ENCODE measurements at regions not wholly inside any gene's neighbourhood (a gene's known extent, or its start where the extent isn't known, plus 50 kb on each side); places are given as distances from the start of the nearest gene placed in this dataset.

GRCh38 chr7:98745722-98746318, 124.0 kb downstream of the TMEM130 start:
- no peak for ATAC-seq (ENCODE audit: low read depth)
- no peaks in the 10 kb centered on the region for H3K4me1 ChIP-seq (ENCODE audit: control insufficient read depth in 2 of 2, insufficient read depth in 2 of 2, low read length in 2 of 2)
- intact Hi-C loops (cut with micrococcal nuclease): no loop called here

More at GRCh38 chr7:98745722-98746318, 124.0 kb downstream of the TMEM130 start:
- H3K4me3 Mint-ChIP-seq: no peak overlapping the region
- H3K79me2 ChIP-seq (ENCODE audit: control insufficient read depth, insufficient read depth, low read length): no peaks in the 10 kb centered on the region
- H3K36me3 ChIP-seq (replicated peaks in 1 of 2; ENCODE audit: control extremely low read depth in 1 of 2, control insufficient read depth in 1 of 2, extremely low read depth in 1 of 2, insufficient read depth in 2 of 2, low read length in 1 of 2): no peaks in the 10 kb centered on the region
- H3K27ac Mint-ChIP-seq: no peak overlapping the region
- no peak overlapping the region for H2AFZ ChIP-seq (ENCODE audit: insufficient read depth, low read depth, low read length, poor library complexity, severe bottlenecking)
- POLR2A ChIA-PET: no interaction called here
- peak; percentile 89 for TF ChIP-seq CTCF (IDR thresholded peaks at IDR 0.05)
- TF ChIP-seq EZH2 (IDR thresholded peaks at IDR 0.05; ENCODE audit: borderline replicate concordance, insufficient read depth, low read depth, low read length, poor library complexity, severe bottlenecking): no peak
- peaks cover 22% of the 10 kb centered on the region for H3K27me3 Mint-ChIP-seq
- no peaks in the 10 kb centered on the region for H4K20me1 ChIP-seq (ENCODE audit: control insufficient read depth, insufficient read depth, low read length, poor library complexity, severe bottlenecking)
- 7% methylated on average over 3 of the region's 5 CpGs for WGBS (ENCODE audit: insufficient coverage)
- no peak overlapping the region for H3K9ac ChIP-seq (ENCODE audit: low read length)
- no peak overlapping the region for H3K4me2 ChIP-seq (replicated peaks; ENCODE audit: low read depth, low read length, poor library complexity, severe bottlenecking)
- no peaks in the 10 kb centered on the region for H3K4me1 Mint-ChIP-seq
- no peak overlapping the region for H3K27ac ChIP-seq (ENCODE audit: low read length in 2 of 2)
- H3K27me3 ChIP-seq (replicated peaks in 1 of 4; ENCODE audit: control extremely low read depth in 1 of 4, control insufficient read depth in 3 of 4, insufficient read depth in 4 of 4, low read length in 3 of 4): peaks cover 0 to 14% (median 0%) of the 10 kb centered on the region in 4 experiments
- H3K9me3 Mint-ChIP-seq (ENCODE audit: insufficient read depth): no peaks in the 10 kb centered on the region
- CTCF ChIA-PET: interaction anchor here (0.6 to 2.5 kb wide), 21 partner anchors 13 to 1722 kb away, joined by 3 to 11 read pairs (median 3); no protein-coding TSS in a partner anchor
- peak; percentile 65 for DNase-seq
- H3K9me3 ChIP-seq (ENCODE audit: control extremely low read depth in 1 of 3, control insufficient read depth in 2 of 3, insufficient read depth in 1 of 3, low read length in 2 of 3): no peaks in the 10 kb centered on the region
- no peak overlapping the region for H3K4me3 ChIP-seq (ENCODE audit: control extremely low read depth in 1 of 5, extremely low read depth in 1 of 5, insufficient read depth in 1 of 5, low read depth in 2 of 5, low read length in 4 of 5)
